ENCODE measurements at regions not wholly inside any gene's neighbourhood (a gene's known extent, or its start where the extent isn't known, plus 50 kb on each side); places are given as distances from the start of the nearest gene placed in this dataset.

- DNase-seq (ENCODE audit: low read depth, low spot score) = no peak
Observed at GRCh38 chr18:31213641-31214040, 51.0 kb upstream of the DSC1 start.

- no peak for DNase-seq (ENCODE audit: low read depth, low spot score)
Observed at GRCh38 chr18:31217038-31217849, 54.6 kb upstream of the DSC1 start.

- DNase-seq (ENCODE audit: low read depth, low spot score) = no peak
Observed at GRCh38 chr18:31218671-31219383, 56.2 kb upstream of the DSC1 start.

- DNase-seq (ENCODE audit: low read depth, low spot score) = no peak
Observed at GRCh38 chr18:31219395-31219794, 56.7 kb upstream of the DSC1 start.

- DNase-seq (ENCODE audit: low read depth, low spot score) = no peak
Observed at GRCh38 chr18:31223371-31223770, 60.7 kb upstream of the DSC1 start.

- peak; percentile 96 for DNase-seq (ENCODE audit: low read depth, low spot score)
Observed at GRCh38 chr18:31225668-31226067, 63.0 kb upstream of the DSC1 start.

- DNase-seq (ENCODE audit: low read depth, low spot score) = no peak
Observed at GRCh38 chr18:31227497-31228229, 65.0 kb upstream of the DSC1 start.

- no peak for DNase-seq (ENCODE audit: low read depth, low spot score)
Observed at GRCh38 chr18:31229829-31230228, 67.2 kb upstream of the DSC1 start.

GRCh38 chr18:31230495-31230894 is 67.8 kb upstream of the DSC1 start:
- peak; percentile 72 for DNase-seq (ENCODE audit: low read depth, low spot score)

GRCh38 chr18:31232013-31232412 is 69.4 kb upstream of the DSC1 start:
- no peak for DNase-seq (ENCODE audit: low read depth, low spot score)

- no peak for DNase-seq (ENCODE audit: low read depth, low spot score)
Observed at GRCh38 chr18:31232775-31233424, 70.2 kb upstream of the DSC1 start.

GRCh38 chr18:31233621-31234275 is 71.1 kb upstream of the DSC1 start:
- DNase-seq (ENCODE audit: low read depth, low spot score) = no peak

- DNase-seq (ENCODE audit: low read depth, low spot score) = no peak
Observed at GRCh38 chr18:31235856-31236255, 73.2 kb upstream of the DSC1 start.

GRCh38 chr18:31237142-31237541 is 74.5 kb upstream of the DSC1 start:
- no peak for DNase-seq (ENCODE audit: low read depth, low spot score)

- no peak for DNase-seq (ENCODE audit: low read depth, low spot score)
Observed at GRCh38 chr18:31241425-31241824, 76.5 kb upstream of the DSG1 start.

- peak; percentile 43 for DNase-seq (ENCODE audit: low read depth, low spot score)
Observed at GRCh38 chr18:31241900-31242409, 76.0 kb upstream of the DSG1 start.

GRCh38 chr18:31243740-31244512 is 74.0 kb upstream of the DSG1 start:
- no peak for DNase-seq (ENCODE audit: low read depth, low spot score)

- DNase-seq (ENCODE audit: low read depth, low spot score) = peak; percentile 78
Observed at GRCh38 chr18:31244771-31245394, 73.1 kb upstream of the DSG1 start.

GRCh38 chr18:31245820-31246219 is 72.1 kb upstream of the DSG1 start:
- no peak for DNase-seq (ENCODE audit: low read depth, low spot score)

GRCh38 chr18:31246460-31246859 is 71.5 kb upstream of the DSG1 start:
- DNase-seq (ENCODE audit: low read depth, low spot score) = no peak
